ENCODE measurements at regions not wholly inside any gene's neighbourhood (a gene's known extent, or its start where the extent isn't known, plus 50 kb on each side); places are given as distances from the start of the nearest gene placed in this dataset.

DNA sequence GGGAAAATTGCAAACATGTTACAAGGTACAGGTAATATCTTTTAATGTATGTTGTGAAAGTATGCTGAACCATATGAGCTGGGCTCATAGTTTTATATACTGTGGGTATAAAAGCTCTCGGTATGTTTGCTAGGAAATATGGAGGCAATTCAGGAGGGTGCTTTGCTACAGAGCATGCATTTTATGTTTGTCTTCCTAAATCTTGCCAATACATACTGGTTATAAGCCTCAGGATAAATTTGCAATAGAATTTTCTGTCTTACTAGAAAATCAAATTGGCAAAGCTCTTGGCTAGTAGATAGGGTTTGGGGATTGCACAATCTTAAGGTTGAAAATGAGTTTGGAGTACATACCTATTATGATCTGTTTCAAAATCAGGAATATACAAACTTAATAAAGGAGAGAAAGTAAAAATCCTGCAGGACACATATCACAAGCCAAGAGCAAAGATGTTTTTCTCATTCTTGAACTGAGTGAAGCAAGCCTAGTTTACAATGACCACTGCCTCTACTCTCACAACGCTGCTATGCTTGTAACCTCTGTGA is 751.2 kb downstream of the HDGFL1 start:
- H3K36me3 Mint-ChIP-seq = no peaks in the 10 kb centered on the region
- CTCF ChIA-PET = no interaction called here
- H3K9me3 Mint-ChIP-seq = peaks cover 0 to 12% (median 2%) of the 10 kb centered on the region in 5 donors

DNA sequence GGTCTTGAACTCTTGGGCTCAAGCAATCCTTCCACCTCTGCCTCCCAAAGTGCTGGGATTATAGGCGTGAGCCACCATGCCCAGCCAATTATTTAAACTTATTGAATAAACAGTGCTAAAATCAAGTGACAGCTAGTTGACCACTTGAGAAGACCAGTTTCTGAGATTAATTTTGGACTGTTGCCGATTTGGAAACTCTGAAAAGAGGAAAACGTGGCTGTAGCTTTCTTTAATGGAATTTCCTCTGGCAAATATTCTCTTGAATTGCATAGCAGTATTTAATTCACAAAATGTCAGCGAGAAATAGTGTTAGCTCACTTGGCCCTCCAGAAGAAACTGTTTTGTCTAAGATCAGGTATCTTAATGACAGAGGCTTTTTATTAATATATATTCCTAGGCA is 754.5 kb downstream of the HDGFL1 start:
- no peak for DNase-seq
- Mint-ChIP-seq H3K36me3 (no peaks in the 10 kb centered on the region), H3K27ac (no peak overlapping the region), H3K27me3 (no peaks in the 10 kb centered on the region), H3K4me1 (no peaks in the 10 kb centered on the region), H3K9me3 (peaks cover 0 to 9% (median 6%) of the 10 kb centered on the region in 5 donors), H3K4me3 (no peak overlapping the region)
- Histone ChIP-seq H3K4me1 (ENCODE audit: insufficient read depth, low read length) (no peaks in the 10 kb centered on the region), H3K9me3 (ENCODE audit: low read length) (no peaks in the 10 kb centered on the region), H3K4me3 (ENCODE audit: low read length) (no peak overlapping the region), H3K27me3 (ENCODE audit: insufficient read depth, low read length, poor library complexity, severe bottlenecking) (no peaks in the 10 kb centered on the region), H3K36me3 (ENCODE audit: insufficient read depth, low read length) (no peaks in the 10 kb centered on the region), H3K27ac (ENCODE audit: low read depth, low read length) (no peak overlapping the region)
- ChIA-PET POLR2A (no interaction called here), CTCF (no interaction called here)

More for the DNA sequence above, 751.2 kb downstream of the HDGFL1 start:
- Histone ChIP-seq H3K4me1 (ENCODE audit: insufficient read depth, low read length) (no peaks in the 10 kb centered on the region), H3K27ac (ENCODE audit: low read depth, low read length) (no peak overlapping the region), H3K9me3 (ENCODE audit: low read length) (no peaks in the 10 kb centered on the region), H3K36me3 (ENCODE audit: insufficient read depth, low read length) (no peaks in the 10 kb centered on the region), H3K4me3 (ENCODE audit: low read length) (no peak overlapping the region), H3K27me3 (ENCODE audit: insufficient read depth, low read length, poor library complexity, severe bottlenecking) (no peaks in the 10 kb centered on the region)
- Mint-ChIP-seq H3K27ac (no peak overlapping the region), H3K27me3 (no peaks in the 10 kb centered on the region), H3K4me3 (no peak overlapping the region), H3K4me1 (no peaks in the 10 kb centered on the region)
- no peak for DNase-seq
- POLR2A ChIA-PET = no interaction called here

- Histone ChIP-seq H3K36me3 (ENCODE audit: insufficient read depth, low read length) (no peaks in the 10 kb centered on the region), H3K27ac (ENCODE audit: low read depth, low read length) (no peak overlapping the region), H3K4me3 (ENCODE audit: low read length) (no peak overlapping the region), H3K9me3 (ENCODE audit: low read length) (no peaks in the 10 kb centered on the region), H3K27me3 (ENCODE audit: insufficient read depth, low read length, poor library complexity, severe bottlenecking) (no peaks in the 10 kb centered on the region), H3K4me1 (ENCODE audit: insufficient read depth, low read length) (no peaks in the 10 kb centered on the region)
- H3K4me3 Mint-ChIP-seq = no peak overlapping the region
- no peaks in the 10 kb centered on the region for H3K4me1 Mint-ChIP-seq
- CTCF ChIA-PET = no interaction called here
- H3K9me3 Mint-ChIP-seq = peaks cover 0 to 9% (median 2%) of the 10 kb centered on the region in 5 donors
- H3K27me3 Mint-ChIP-seq = peaks cover 0 to 2% of the 10 kb centered on the region in 2 donors
- no peak overlapping the region for H3K27ac Mint-ChIP-seq
- POLR2A ChIA-PET = no interaction called here
- no peak for DNase-seq
- H3K36me3 Mint-ChIP-seq = no peaks in the 10 kb centered on the region
Observed at GRCh38 chr6:23325065-23325464, 755.7 kb downstream of the HDGFL1 start.

DNA sequence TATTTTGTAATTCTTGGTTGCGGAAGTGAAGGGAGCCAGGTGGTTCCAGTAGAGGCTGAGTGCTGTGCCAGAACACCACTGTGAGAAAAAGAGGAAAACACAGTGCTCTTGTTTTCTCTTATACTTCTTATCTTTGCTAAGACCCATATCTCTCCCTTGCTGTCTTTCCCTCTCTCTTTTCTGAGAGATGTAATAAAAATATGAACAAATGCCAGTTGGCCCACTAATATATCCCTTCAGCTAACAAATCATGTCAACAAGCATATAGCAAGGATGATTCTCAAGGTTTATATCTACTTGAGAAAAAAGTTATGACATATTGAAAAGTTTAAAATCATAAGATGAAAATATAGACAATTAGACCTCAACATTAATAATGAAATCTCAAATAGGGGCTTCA is 758.3 kb downstream of the HDGFL1 start:
- Mint-ChIP-seq H3K36me3 (no peaks in the 10 kb centered on the region), H3K4me1 (no peaks in the 10 kb centered on the region), H3K9me3 (peaks cover 0 to 9% (median 5%) of the 10 kb centered on the region in 5 donors), H3K27ac (no peak overlapping the region), H3K27me3 (peaks cover 0 to 2% of the 10 kb centered on the region in 2 donors), H3K4me3 (no peak overlapping the region)
- Histone ChIP-seq H3K36me3 (ENCODE audit: insufficient read depth, low read length) (no peaks in the 10 kb centered on the region), H3K9me3 (ENCODE audit: low read length) (no peaks in the 10 kb centered on the region), H3K27me3 (ENCODE audit: insufficient read depth, low read length, poor library complexity, severe bottlenecking) (no peaks in the 10 kb centered on the region), H3K4me1 (ENCODE audit: insufficient read depth, low read length) (no peaks in the 10 kb centered on the region), H3K4me3 (ENCODE audit: low read length) (no peak overlapping the region), H3K27ac (ENCODE audit: low read depth, low read length) (no peak overlapping the region)
- no peak for DNase-seq
- ChIA-PET CTCF (no interaction called here), POLR2A (no interaction called here)

DNA sequence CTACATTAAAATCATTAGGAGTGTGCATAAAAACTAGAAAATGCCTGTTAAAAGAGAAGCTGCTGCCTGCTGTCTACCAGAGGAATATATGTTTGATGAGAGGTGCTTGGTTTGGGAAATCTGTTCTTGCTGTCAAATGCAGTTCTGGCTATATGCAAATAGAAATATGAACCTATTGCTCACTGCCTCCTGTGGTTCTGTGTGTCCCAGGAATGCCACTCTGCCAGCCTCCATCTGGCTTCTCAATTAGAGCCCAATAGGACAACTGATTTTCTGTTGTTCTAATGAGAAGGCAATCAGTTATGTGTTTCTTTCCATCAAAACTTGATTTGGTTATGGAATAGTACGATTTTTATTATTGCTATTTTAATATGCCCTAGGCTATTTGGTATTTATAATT is 759.7 kb downstream of the HDGFL1 start:
- Histone ChIP-seq H3K4me1 (ENCODE audit: insufficient read depth, low read length) (no peaks in the 10 kb centered on the region), H3K36me3 (ENCODE audit: insufficient read depth, low read length) (no peaks in the 10 kb centered on the region), H3K4me3 (ENCODE audit: low read length) (no peak overlapping the region), H3K9me3 (ENCODE audit: low read length) (no peaks in the 10 kb centered on the region), H3K27ac (ENCODE audit: low read depth, low read length) (no peak overlapping the region), H3K27me3 (ENCODE audit: insufficient read depth, low read length, poor library complexity, severe bottlenecking) (no peaks in the 10 kb centered on the region)
- no peak overlapping the region for H3K4me3 Mint-ChIP-seq
- H3K4me1 Mint-ChIP-seq = no peaks in the 10 kb centered on the region
- no peaks in the 10 kb centered on the region for H3K36me3 Mint-ChIP-seq
- no peak overlapping the region for H3K27ac Mint-ChIP-seq
- peaks cover 0 to 2% of the 10 kb centered on the region in 2 donors for H3K27me3 Mint-ChIP-seq
- POLR2A ChIA-PET = no interaction called here
- H3K9me3 Mint-ChIP-seq = peaks cover 0 to 9% (median 5%) of the 10 kb centered on the region in 5 donors
- no peak for DNase-seq
- CTCF ChIA-PET = no interaction called here

DNA sequence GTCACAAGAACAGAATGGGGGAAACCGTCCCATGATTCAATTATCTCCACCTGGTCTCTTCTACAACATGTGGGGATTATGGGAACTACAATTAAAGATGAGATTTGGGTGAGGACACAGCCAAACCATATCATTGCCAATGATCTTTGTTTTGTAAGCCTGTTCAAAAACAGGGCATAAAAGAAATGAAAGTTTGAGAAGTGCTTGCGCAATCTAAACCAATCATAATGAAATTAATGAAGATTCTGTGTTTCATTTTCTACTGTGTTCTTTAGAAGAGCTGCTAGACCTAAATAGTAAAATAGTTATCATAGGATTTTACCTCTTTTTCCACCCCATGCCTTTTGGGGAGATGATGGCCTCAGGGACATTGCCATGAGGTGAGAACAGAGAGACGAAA is 761.3 kb downstream of the HDGFL1 start:
- Histone ChIP-seq H3K4me3 (ENCODE audit: low read length) (no peak overlapping the region), H3K27me3 (ENCODE audit: insufficient read depth, low read length, poor library complexity, severe bottlenecking) (no peaks in the 10 kb centered on the region), H3K9me3 (ENCODE audit: low read length) (no peaks in the 10 kb centered on the region), H3K36me3 (ENCODE audit: insufficient read depth, low read length) (no peaks in the 10 kb centered on the region), H3K4me1 (ENCODE audit: insufficient read depth, low read length) (no peaks in the 10 kb centered on the region), H3K27ac (ENCODE audit: low read depth, low read length) (no peak overlapping the region)
- H3K4me3 Mint-ChIP-seq = no peak overlapping the region
- H3K9me3 Mint-ChIP-seq = peaks cover 0 to 7% (median 3%) of the 10 kb centered on the region in 5 donors
- CTCF ChIA-PET = no interaction called here
- H3K4me1 Mint-ChIP-seq = no peaks in the 10 kb centered on the region
- H3K36me3 Mint-ChIP-seq = no peaks in the 10 kb centered on the region
- POLR2A ChIA-PET = no interaction called here
- DNase-seq = no peak
- no peak overlapping the region for H3K27ac Mint-ChIP-seq
- H3K27me3 Mint-ChIP-seq = peaks cover 0 to 2% of the 10 kb centered on the region in 2 donors

DNA sequence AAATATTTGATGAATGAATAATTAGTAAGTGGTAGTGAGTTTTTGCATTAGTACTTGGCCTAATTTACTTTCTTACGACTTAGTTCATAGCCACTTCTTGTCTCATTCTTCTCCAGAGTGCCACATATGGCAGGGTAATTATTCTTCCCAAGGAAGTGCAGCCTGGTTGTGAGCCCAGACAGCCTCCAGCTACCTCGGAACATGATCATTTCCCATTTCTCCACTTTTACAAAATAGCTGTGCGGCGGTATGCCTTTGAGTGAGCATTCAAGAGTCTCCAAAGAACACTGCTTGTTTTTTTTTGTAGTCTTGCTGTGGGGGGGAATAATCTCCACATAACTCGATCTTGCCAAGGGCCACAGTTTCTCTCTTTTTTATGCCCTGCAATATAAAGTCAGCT is 765.0 kb downstream of the HDGFL1 start:
- no peak overlapping the region for H3K27ac ChIP-seq (ENCODE audit: low read depth, low read length)
- no peak overlapping the region for H3K4me3 ChIP-seq (ENCODE audit: low read length)
- H3K9me3 Mint-ChIP-seq = peaks cover 0 to 8% (median 0%) of the 10 kb centered on the region in 5 donors
- H3K36me3 Mint-ChIP-seq = no peaks in the 10 kb centered on the region
- ChIA-PET POLR2A (no interaction called here), CTCF (no interaction called here)
- H3K36me3 ChIP-seq (ENCODE audit: insufficient read depth, low read length) = no peaks in the 10 kb centered on the region
- H3K4me1 Mint-ChIP-seq = no peaks in the 10 kb centered on the region
- DNase-seq = no peak
- no peaks in the 10 kb centered on the region for H3K9me3 ChIP-seq (ENCODE audit: low read length)
- H3K27me3 Mint-ChIP-seq = peaks cover 0 to 2% of the 10 kb centered on the region in 2 donors
- no peaks in the 10 kb centered on the region for H3K4me1 ChIP-seq (ENCODE audit: insufficient read depth, low read length)
- no peak overlapping the region for H3K4me3 Mint-ChIP-seq
- H3K27me3 ChIP-seq (ENCODE audit: insufficient read depth, low read length, poor library complexity, severe bottlenecking) = no peaks in the 10 kb centered on the region
- no peak overlapping the region for H3K27ac Mint-ChIP-seq

- ChIA-PET CTCF (no interaction called here), POLR2A (no interaction called here)
- Histone ChIP-seq H3K9me3 (ENCODE audit: low read length) (no peaks in the 10 kb centered on the region), H3K27ac (ENCODE audit: low read depth, low read length) (no peak overlapping the region), H3K4me3 (ENCODE audit: low read length) (no peak overlapping the region), H3K36me3 (ENCODE audit: insufficient read depth, low read length) (no peaks in the 10 kb centered on the region), H3K27me3 (ENCODE audit: insufficient read depth, low read length, poor library complexity, severe bottlenecking) (no peaks in the 10 kb centered on the region), H3K4me1 (ENCODE audit: insufficient read depth, low read length) (no peaks in the 10 kb centered on the region)
- H3K4me1 Mint-ChIP-seq = no peaks in the 10 kb centered on the region
- no peak overlapping the region for H3K4me3 Mint-ChIP-seq
- H3K27me3 Mint-ChIP-seq = no peaks in the 10 kb centered on the region
- no peak overlapping the region for H3K27ac Mint-ChIP-seq
- no peak for DNase-seq
- no peaks in the 10 kb centered on the region for H3K36me3 Mint-ChIP-seq
- peaks cover 0 to 8% (median 0%) of the 10 kb centered on the region in 5 donors for H3K9me3 Mint-ChIP-seq
Observed at GRCh38 chr6:23335894-23336293, 766.5 kb downstream of the HDGFL1 start.

- Histone ChIP-seq H3K27ac (ENCODE audit: low read depth, low read length) (no peak overlapping the region), H3K27me3 (ENCODE audit: insufficient read depth, low read length, poor library complexity, severe bottlenecking) (no peaks in the 10 kb centered on the region), H3K4me1 (ENCODE audit: insufficient read depth, low read length) (no peaks in the 10 kb centered on the region), H3K9me3 (ENCODE audit: low read length) (no peaks in the 10 kb centered on the region), H3K4me3 (ENCODE audit: low read length) (no peak overlapping the region), H3K36me3 (ENCODE audit: insufficient read depth, low read length) (no peaks in the 10 kb centered on the region)
- Mint-ChIP-seq H3K36me3 (no peaks in the 10 kb centered on the region), H3K4me1 (no peaks in the 10 kb centered on the region), H3K27me3 (no peaks in the 10 kb centered on the region), H3K4me3 (no peak overlapping the region), H3K27ac (no peak overlapping the region), H3K9me3 (peaks cover 0 to 11% (median 0%) of the 10 kb centered on the region in 5 donors)
- DNase-seq = no peak
- CTCF ChIA-PET = no interaction called here
- POLR2A ChIA-PET = no interaction called here
Observed at GRCh38 chr6:23339268-23339667, 769.9 kb downstream of the HDGFL1 start.

All from CD8-positive, alpha-beta memory T cell (primary cell).